ENCODE measurements at regions not wholly inside any gene's neighbourhood (a gene's known extent, or its start where the extent isn't known, plus 50 kb on each side); places are given as distances from the start of the nearest gene placed in this dataset.
"Not testable (repeated sequence)": the region's sequence is repeated elsewhere in the genome, so short reads cannot be mapped to it uniquely, and the experiment has no call there.

GRCh38 chr6:163748886-163749285 is 334.4 kb downstream of the QKI start:
- H2AFZ ChIP-seq (ENCODE audit: low read depth) = no peak overlapping the region
- no peak overlapping the region for H3K4me2 ChIP-seq
- no peaks in the 10 kb centered on the region for H4K20me1 ChIP-seq (ENCODE audit: insufficient read depth)
- H3K4me3 ChIP-seq (IDR thresholded peaks at IDR 0.05; ENCODE audit: insufficient read depth, low read depth, low read length) = no peak overlapping the region
- H3K27me3 ChIP-seq (ENCODE audit: insufficient read depth, low read depth) = no peaks in the 10 kb centered on the region
- no peak overlapping the region for H3K9ac ChIP-seq
- no peaks in the 10 kb centered on the region for H3K79me2 ChIP-seq (ENCODE audit: insufficient read depth, low read depth)
- no peak for TF ChIP-seq CTCF (conservative IDR thresholded peaks at IDR 0.05; ENCODE audit: low read depth, low read length)
- H3K4me1 ChIP-seq (ENCODE audit: low read depth, poor library complexity, severe bottlenecking) = no peaks in the 10 kb centered on the region
- no peaks in the 10 kb centered on the region for H3K36me3 ChIP-seq (ENCODE audit: insufficient read depth)
- H3K27ac ChIP-seq = no peak overlapping the region

GRCh38 chr6:163748036-163748435 is 333.5 kb downstream of the QKI start:
- no peaks in the 10 kb centered on the region for H3K79me2 ChIP-seq (ENCODE audit: insufficient read depth, low read depth)
- no peaks in the 10 kb centered on the region for H3K27me3 ChIP-seq (ENCODE audit: insufficient read depth, low read depth)
- TF ChIP-seq CTCF (conservative IDR thresholded peaks at IDR 0.05; ENCODE audit: low read depth, low read length) = no peak
- no peak overlapping the region for H3K4me3 ChIP-seq (IDR thresholded peaks at IDR 0.05; ENCODE audit: insufficient read depth, low read depth, low read length)
- no peaks in the 10 kb centered on the region for H3K4me1 ChIP-seq (ENCODE audit: low read depth, poor library complexity, severe bottlenecking)
- no peak overlapping the region for H3K4me2 ChIP-seq
- H2AFZ ChIP-seq (ENCODE audit: low read depth) = no peak overlapping the region
- H4K20me1 ChIP-seq (ENCODE audit: insufficient read depth) = no peaks in the 10 kb centered on the region
- no peaks in the 10 kb centered on the region for H3K36me3 ChIP-seq (ENCODE audit: insufficient read depth)
- no peak overlapping the region for H3K9ac ChIP-seq
- no peak overlapping the region for H3K27ac ChIP-seq

- H4K20me1 ChIP-seq (ENCODE audit: insufficient read depth); H3K4me2 ChIP-seq; H3K9ac ChIP-seq; H3K27ac ChIP-seq; H2AFZ ChIP-seq (ENCODE audit: low read depth); H3K4me1 ChIP-seq (ENCODE audit: low read depth, poor library complexity, severe bottlenecking); H3K79me2 ChIP-seq (ENCODE audit: insufficient read depth, low read depth); H3K4me3 ChIP-seq (IDR thresholded peaks at IDR 0.05; ENCODE audit: insufficient read depth, low read depth, low read length); H3K27me3 ChIP-seq (ENCODE audit: insufficient read depth, low read depth); H3K36me3 ChIP-seq (ENCODE audit: insufficient read depth): not testable (repeated sequence)
Observed at GRCh38 chr6:163747058-163747457, 332.5 kb downstream of the QKI start.

- Histone ChIP-seq H4K20me1 (ENCODE audit: insufficient read depth) (no peaks in the 10 kb centered on the region), H3K4me3 (IDR thresholded peaks at IDR 0.05; ENCODE audit: insufficient read depth, low read depth, low read length) (no peak overlapping the region), H2AFZ (ENCODE audit: low read depth) (no peak overlapping the region), H3K79me2 (ENCODE audit: insufficient read depth, low read depth) (no peaks in the 10 kb centered on the region), H3K4me1 (ENCODE audit: low read depth, poor library complexity, severe bottlenecking) (no peaks in the 10 kb centered on the region), H3K4me2 (no peak overlapping the region), H3K36me3 (ENCODE audit: insufficient read depth) (no peaks in the 10 kb centered on the region), H3K27ac (no peak overlapping the region), H3K9ac (no peak overlapping the region), H3K27me3 (ENCODE audit: insufficient read depth, low read depth) (no peaks in the 10 kb centered on the region)
- no peak for TF ChIP-seq CTCF (conservative IDR thresholded peaks at IDR 0.05; ENCODE audit: low read depth, low read length)
Observed at GRCh38 chr6:163745536-163746400, 331.2 kb downstream of the QKI start.

- Histone ChIP-seq H3K36me3 (ENCODE audit: insufficient read depth) (no peaks in the 10 kb centered on the region), H3K79me2 (ENCODE audit: insufficient read depth, low read depth) (no peaks in the 10 kb centered on the region), H3K4me1 (ENCODE audit: low read depth, poor library complexity, severe bottlenecking) (no peaks in the 10 kb centered on the region), H2AFZ (ENCODE audit: low read depth) (no peak overlapping the region), H3K9ac (no peak overlapping the region), H4K20me1 (ENCODE audit: insufficient read depth) (no peaks in the 10 kb centered on the region), H3K4me3 (IDR thresholded peaks at IDR 0.05; ENCODE audit: insufficient read depth, low read depth, low read length) (no peak overlapping the region), H3K27me3 (ENCODE audit: insufficient read depth, low read depth) (no peaks in the 10 kb centered on the region), H3K4me2 (no peak overlapping the region), H3K27ac (no peak overlapping the region)
- no peak for TF ChIP-seq CTCF (conservative IDR thresholded peaks at IDR 0.05; ENCODE audit: low read depth, low read length)
Observed at GRCh38 chr6:163744256-163744925, 329.9 kb downstream of the QKI start.
